Neural cell (in vitro differentiated cells): ENCODE measurements at regions not wholly inside any gene's neighbourhood (a gene's known extent, or its start where the extent isn't known, plus 50 kb on each side); places are given as distances from the start of the nearest gene placed in this dataset.
"Not testable (repeated sequence)": the region's sequence is repeated elsewhere in the genome, so short reads cannot be mapped to it uniquely, and the experiment has no call there.

ENCODE experiments used
- H2AFZ ChIP-seq: fragments of 200-600, 300-800 bp; sonication (generic), shearing (Covaris generic); 2 replicates; pipeline ENCODE4 v1.6.0; 2014; ENCODE audit warnings: low read depth, mild to moderate bottlenecking, antibody characterized with exemption, low read length, moderate library complexity
- H3F3A ChIP-seq: fragments of 200-600 bp; shearing (Covaris generic); 2 replicates; pipeline ENCODE4 v1.6.1; 2016; ENCODE audit warnings: mild to moderate bottlenecking, moderate library complexity, mixed read lengths, antibody characterized with exemption, low read length; ENCODE audit not compliant: insufficient read depth, poor library complexity, severe bottlenecking
- H3K27ac ChIP-seq: fragments of 200-600, 300-800 bp; sonication (generic), shearing (Covaris generic); 2 replicates; pipeline ENCODE4 v1.5.1; 2014; ENCODE audit warnings: mild to moderate bottlenecking, low read length, moderate library complexity
- H3K27me3 ChIP-seq: fragments of 300-800, 200-600 bp; sonication (generic), shearing (Covaris generic); 2 replicates; pipeline ENCODE4 v1.6.0; 2014; ENCODE audit warnings: mild to moderate bottlenecking, low read depth, low read length, moderate library complexity; ENCODE audit not compliant: insufficient read depth
- H3K36me3 ChIP-seq: fragments of 300-800, 200-600 bp; sonication (generic), shearing (Covaris generic); 2 replicates; pipeline ENCODE4 v1.5.1; 2014; ENCODE audit warnings: mild to moderate bottlenecking, antibody characterized with exemption, low read length, moderate library complexity; ENCODE audit not compliant: insufficient read depth
- H3K4me2 ChIP-seq: fragments of 300-800, 200-600 bp; sonication (generic), shearing (Covaris generic); 2 replicates; pipeline ENCODE4 v1.6.0; 2014; ENCODE audit warnings: mild to moderate bottlenecking, low read length
- H3K4me3 ChIP-seq: fragments of 300-800, 200-600 bp; sonication (generic), shearing (Covaris generic); 2 replicates; pipeline ENCODE4 v1.5.1; 2014; ENCODE audit warnings: mild to moderate bottlenecking, low read length, moderate library complexity
- H3K79me2 ChIP-seq: fragments of 200-600 bp; shearing (Covaris generic); replicated peaks from 2 replicates; pipeline ENCODE4 v1.6.0; 2014; ENCODE audit warnings: mild to moderate bottlenecking, low read length, moderate library complexity; ENCODE audit not compliant: insufficient read depth
- H3K9ac ChIP-seq: fragments of 300-800, 200-600 bp; sonication (generic), shearing (Covaris generic); 2 replicates; pipeline ENCODE4 v1.6.1; 2016; ENCODE audit warnings: mild to moderate bottlenecking, low read length, mixed read lengths
- H3K9me2 ChIP-seq: fragments of 200-600 bp; shearing (Covaris generic); 2 replicates; pipeline ENCODE4 v1.6.1; 2016; ENCODE audit warnings: mild to moderate bottlenecking, low read length, mixed read lengths; ENCODE audit not compliant: insufficient read depth
- H3K9me3 ChIP-seq: fragments of 200-600, 300-800 bp; sonication (generic), shearing (Covaris generic); 2 replicates; pipeline ENCODE4 v1.6.1; 2016; ENCODE audit warnings: mild to moderate bottlenecking, mixed run types, low read length, moderate library complexity, mixed read lengths
- H4K20me1 ChIP-seq: fragments of 200-600 bp; shearing (Covaris generic); 2 replicates; pipeline ENCODE4 v1.6.1; 2016; ENCODE audit warnings: mild to moderate bottlenecking, mixed run types; ENCODE audit not compliant: insufficient read depth
- CTCF ChIP-seq: fragments of 450-650 bp; IDR thresholded peaks from 2 replicates; pipeline ENCODE4 v1.5.1; 2014; ENCODE audit warnings: antibody characterized with exemption, mild to moderate bottlenecking, moderate library complexity; ENCODE audit not compliant: poor library complexity, severe bottlenecking
- EP300 ChIP-seq: fragments of 450-650 bp; conservative IDR thresholded peaks from 2 replicates; pipeline ENCODE4 v1.6.1; 2014; ENCODE audit warnings: antibody characterized with exemption, mild to moderate bottlenecking, moderate library complexity; ENCODE audit not compliant: poor library complexity, severe bottlenecking
- EZH2 ChIP-seq: fragments of 200-600, 300-800 bp; shearing (Covaris generic), sonication (generic); IDR thresholded peaks from 2 replicates; pipeline ENCODE4 v1.6.1; 2014; ENCODE audit warnings: antibody characterized with exemption, low read length, borderline replicate concordance, mild to moderate bottlenecking; ENCODE audit not compliant: insufficient read depth, poor library complexity, severe bottlenecking
- MXI1 ChIP-seq: fragments of 450-650 bp; conservative IDR thresholded peaks from 2 replicates; pipeline ENCODE4 v1.6.1; 2014; ENCODE audit warnings: antibody characterized with exemption, mild to moderate bottlenecking; ENCODE audit not compliant: poor library complexity, severe bottlenecking
- POLR2AphosphoS5 ChIP-seq: IDR thresholded peaks from 2 replicates; pipeline ENCODE4 v1.6.1; 2012
- RAD21 ChIP-seq: fragments of 450-650 bp; conservative IDR thresholded peaks from 2 replicates; pipeline ENCODE4 v1.6.1; 2014; ENCODE audit warnings: antibody characterized with exemption, mild to moderate bottlenecking, moderate library complexity
- REST ChIP-seq: IDR thresholded peaks from 2 replicates; pipeline ENCODE4 v1.6.1; 2012; ENCODE audit warnings: borderline replicate concordance
- SMC3 ChIP-seq: fragments of 450-650 bp; conservative IDR thresholded peaks from 2 replicates; pipeline ENCODE4 v1.6.1; 2014; ENCODE audit warnings: antibody characterized with exemption, mild to moderate bottlenecking, moderate library complexity; ENCODE audit not compliant: poor library complexity
- TAF1 ChIP-seq: IDR thresholded peaks from 2 replicates; pipeline ENCODE4 v1.6.1; 2012; ENCODE audit warnings: low read depth

GRCh38 chr4:122082661-122083060 lies 69.5 kb upstream of the BLTP1 start:
- H3K4me3 ChIP-seq = no peak overlapping the region
- H3K9ac ChIP-seq = no peak overlapping the region
- no peak overlapping the region for H2AFZ ChIP-seq
- no peak for TF ChIP-seq CTCF
- TF ChIP-seq MXI1 = no peak
- no peak for TF ChIP-seq RAD21
- TF ChIP-seq EP300 = no peak
- TF ChIP-seq SMC3 = no peak
- no peak for TF ChIP-seq REST
- TF ChIP-seq TAF1 = no peak
- no peak for TF ChIP-seq POLR2AphosphoS5
- TF ChIP-seq EZH2 = no peak
- no peaks in the 10 kb centered on the region for H3K36me3 ChIP-seq
- no peaks in the 10 kb centered on the region for H3K9me3 ChIP-seq
- H3K9me2 ChIP-seq = no peaks in the 10 kb centered on the region
- H3F3A ChIP-seq = no peaks in the 10 kb centered on the region
- H4K20me1 ChIP-seq = no peaks in the 10 kb centered on the region
- no peak overlapping the region for H3K27ac ChIP-seq
- no peak overlapping the region for H3K4me2 ChIP-seq
- no peaks in the 10 kb centered on the region for H3K27me3 ChIP-seq
- no peaks in the 10 kb centered on the region for H3K79me2 ChIP-seq

GRCh38 chr4:122077653-122078052 lies 74.5 kb upstream of the BLTP1 start:
- not testable (repeated sequence) for H3K27ac ChIP-seq, H3K4me2 ChIP-seq, H3K27me3 ChIP-seq, H3K79me2 ChIP-seq, H2AFZ ChIP-seq, H3F3A ChIP-seq, H3K9me3 ChIP-seq, H3K4me3 ChIP-seq, H3K9me2 ChIP-seq, H3K36me3 ChIP-seq, H3K9ac ChIP-seq, H4K20me1 ChIP-seq

GRCh38 chr4:122076835-122077234 lies 75.3 kb upstream of the BLTP1 start:
- not testable (repeated sequence) for H2AFZ ChIP-seq, H3K4me2 ChIP-seq

More at GRCh38 chr4:122076835-122077234, 75.3 kb upstream of the BLTP1 start:
- H3F3A ChIP-seq, H4K20me1 ChIP-seq, H3K9me2 ChIP-seq, H3K36me3 ChIP-seq, H3K4me3 ChIP-seq, H3K27me3 ChIP-seq, H3K27ac ChIP-seq, H3K9me3 ChIP-seq, H3K79me2 ChIP-seq, H3K9ac ChIP-seq: not testable (repeated sequence)
